MCF 10A (cell line): ENCODE measurements at regions not wholly inside any gene's neighbourhood (a gene's known extent, or its start where the extent isn't known, plus 50 kb on each side); places are given as distances from the start of the nearest gene placed in this dataset.

Source experiments
- BruUV-seq: library from RNA; stranded (reverse); fragments of 400-500 nt; replicated peaks from 2 replicates; lab custom pipeline; 2021; lab: Mats Ljungman, UMichigan
- CTCF ChIA-PET: fragments of 300-600 bp; sonication (Branson Sonifier 250); formaldehyde crosslinking; extraction: SDS; loops from one replicate; lab custom pipeline; 2021; ENCODE audit warnings: antibody characterized with exemption, inconsistent platforms; lab: Yijun Ruan, JAX
- POLR2A ChIA-PET: fragments of 300-600, 350-650 bp; sonication (Branson Sonifier 250); formaldehyde crosslinking; extraction: SDS; loops from one replicate; lab custom pipeline; 2020; ENCODE audit warnings: antibody characterized with exemption, inconsistent platforms; lab: Yijun Ruan, JAX
- DNase-seq: peaks from one replicate; pipeline ENCODE4 v3.0.0-alpha.2; 2018; ENCODE audit not compliant: unreplicated experiment
- H3K27ac Mint-ChIP-seq: one replicate; pipeline ENCODE4 v1.8.0; 2022; ENCODE audit warnings: mild to moderate bottlenecking, low read depth, mixed read lengths; ENCODE audit not compliant: unreplicated experiment
- H3K27me3 Mint-ChIP-seq: one replicate; pipeline ENCODE4 v1.8.0; 2022; ENCODE audit warnings: mixed read lengths; ENCODE audit not compliant: insufficient read depth, unreplicated experiment
- H3K36me3 Mint-ChIP-seq: one replicate; pipeline ENCODE4 v1.8.0; 2022; ENCODE audit warnings: mild to moderate bottlenecking, moderate library complexity, mixed read lengths; ENCODE audit not compliant: insufficient read depth, unreplicated experiment
- H3K4me1 Mint-ChIP-seq: one replicate; pipeline ENCODE4 v1.8.0; 2022; ENCODE audit warnings: mixed read lengths; ENCODE audit not compliant: insufficient read depth, unreplicated experiment
- H3K4me3 Mint-ChIP-seq: one replicate; pipeline ENCODE4 v1.8.0; 2022; ENCODE audit warnings: mild to moderate bottlenecking, moderate library complexity, mixed read lengths; ENCODE audit not compliant: unreplicated experiment
- H3K9me3 Mint-ChIP-seq: one replicate; pipeline ENCODE4 v1.8.0; 2022; ENCODE audit warnings: mixed read lengths; ENCODE audit not compliant: unreplicated experiment
- intact Hi-C: fragments of 100-400 bp; cut with micrococcal nuclease; formaldehyde crosslinking; loops from 2 replicates; pipeline ENCODE4 v1.14.1; 2022
- TF ChIP-seq, protein P1 (sequence below): fragments of 200-600 bp; IDR thresholded peaks from one replicate; pipeline ENCODE4 v1.8.0; 2022; ENCODE audit warnings: antibody characterized with exemption, mild to moderate bottlenecking; ENCODE audit not compliant: unreplicated experiment

DNA sequence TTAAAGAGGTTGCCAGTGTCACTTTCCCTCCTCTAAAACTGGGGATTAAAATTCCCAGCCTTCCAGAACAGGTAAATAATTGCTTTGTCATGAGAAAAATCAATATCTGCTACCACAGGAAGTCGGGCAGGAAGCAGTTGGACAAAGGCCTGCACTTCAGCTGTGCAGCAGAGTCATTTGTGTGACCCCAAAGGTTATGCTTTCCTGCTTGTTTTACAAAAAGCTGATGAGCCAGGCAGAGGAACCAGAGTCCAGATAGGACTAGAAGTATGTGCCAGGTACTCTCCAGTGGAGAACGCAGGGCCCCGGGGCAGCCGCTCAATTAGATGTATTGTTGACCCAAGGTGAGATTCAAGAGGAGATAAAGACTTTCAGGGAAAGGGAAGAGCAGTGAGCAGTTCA, 117.1 kb upstream of the FRMD6 start:
- Mint-ChIP-seq H3K27me3 (no peaks in the 10 kb centered on the region), H3K27ac (peak overlapping the region; percentile 91), H3K4me3 (peak overlapping the region; percentile 20), H3K4me1 (peaks cover 45% of the 10 kb centered on the region), H3K9me3 (no peaks in the 10 kb centered on the region), H3K36me3 (peaks cover 10% of the 10 kb centered on the region)
- no TSS peak for BruUV-seq
- intact Hi-C loops = loop anchor here (5.0 kb wide), 1 partner anchor 137 kb away; no protein-coding TSS in a partner anchor
- ChIA-PET POLR2A (interaction anchor here (0.6 to 6.0 kb wide), 17 partner anchors 9 to 294 kb away, joined by 3 to 124 read pairs (median 4); partner anchors contain the start of genes FRMD6 and TMX1), CTCF (interaction anchor here (0.7 to 0.9 kb wide), 2 partner anchors 23 to 252 kb away, joined by 3 read pairs; no protein-coding TSS in a partner anchor)
- DNase-seq = peak; percentile 51
- TF ChIP-seq, protein P1, sequence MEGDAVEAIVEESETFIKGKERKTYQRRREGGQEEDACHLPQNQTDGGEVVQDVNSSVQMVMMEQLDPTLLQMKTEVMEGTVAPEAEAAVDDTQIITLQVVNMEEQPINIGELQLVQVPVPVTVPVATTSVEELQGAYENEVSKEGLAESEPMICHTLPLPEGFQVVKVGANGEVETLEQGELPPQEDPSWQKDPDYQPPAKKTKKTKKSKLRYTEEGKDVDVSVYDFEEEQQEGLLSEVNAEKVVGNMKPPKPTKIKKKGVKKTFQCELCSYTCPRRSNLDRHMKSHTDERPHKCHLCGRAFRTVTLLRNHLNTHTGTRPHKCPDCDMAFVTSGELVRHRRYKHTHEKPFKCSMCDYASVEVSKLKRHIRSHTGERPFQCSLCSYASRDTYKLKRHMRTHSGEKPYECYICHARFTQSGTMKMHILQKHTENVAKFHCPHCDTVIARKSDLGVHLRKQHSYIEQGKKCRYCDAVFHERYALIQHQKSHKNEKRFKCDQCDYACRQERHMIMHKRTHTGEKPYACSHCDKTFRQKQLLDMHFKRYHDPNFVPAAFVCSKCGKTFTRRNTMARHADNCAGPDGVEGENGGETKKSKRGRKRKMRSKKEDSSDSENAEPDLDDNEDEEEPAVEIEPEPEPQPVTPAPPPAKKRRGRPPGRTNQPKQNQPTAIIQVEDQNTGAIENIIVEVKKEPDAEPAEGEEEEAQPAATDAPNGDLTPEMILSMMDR = no peak

DNA sequence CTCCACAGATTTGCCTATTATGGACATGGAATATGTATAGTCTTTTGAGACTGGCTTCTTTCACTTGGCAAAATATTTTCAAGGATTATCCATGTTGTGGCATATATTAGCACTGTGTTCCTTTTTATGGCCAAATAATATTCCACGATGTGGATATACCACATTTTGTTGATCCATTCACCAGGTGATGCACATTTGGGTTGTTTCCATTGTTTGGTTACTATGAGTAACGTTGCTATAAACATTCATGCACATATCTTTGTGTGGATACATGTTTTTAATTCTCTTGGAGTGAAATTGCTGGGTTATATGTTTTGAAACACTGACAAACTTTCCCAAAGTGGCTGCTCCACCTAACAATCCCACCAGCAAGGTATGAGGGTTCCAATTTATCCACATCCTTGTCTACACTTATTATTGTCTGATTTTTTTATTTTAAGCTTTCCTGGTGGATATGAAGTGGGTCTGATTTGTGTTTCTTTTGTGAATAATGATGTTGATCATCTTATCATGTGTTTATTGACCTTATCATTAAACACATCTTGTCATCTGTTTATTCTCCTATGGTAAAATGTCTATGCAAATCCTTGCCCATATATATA, 116.2 kb upstream of the FRMD6 start:
- no TSS peak for BruUV-seq
- TF ChIP-seq, protein P1 = no peak
- H3K9me3 Mint-ChIP-seq = no peaks in the 10 kb centered on the region

DNA sequence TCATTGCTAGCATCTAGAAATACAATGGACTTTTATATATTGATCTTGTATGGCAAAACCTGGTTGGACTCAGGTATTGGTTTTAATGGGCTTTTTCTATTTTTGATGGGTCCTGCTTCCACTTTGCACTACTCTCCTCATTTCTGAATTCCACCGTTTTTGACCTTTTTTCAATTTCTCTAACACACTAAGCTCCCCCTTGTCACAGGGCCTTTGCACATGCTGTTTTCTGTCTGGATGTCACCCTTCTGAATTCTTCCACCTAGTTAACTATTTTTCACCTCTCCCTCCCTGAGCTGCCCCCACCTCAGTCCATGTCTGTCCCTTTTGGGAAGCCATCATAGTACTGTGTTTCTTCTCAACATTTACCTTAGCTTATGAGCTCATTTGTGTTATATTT, 112.7 kb upstream of the FRMD6 start:
- H3K27ac Mint-ChIP-seq = peak overlapping the region; percentile 92
- no peaks in the 10 kb centered on the region for H3K9me3 Mint-ChIP-seq
- CTCF ChIA-PET = interaction anchor here (0.7 kb wide), 1 partner anchor 9 kb away, joined by 3 read pairs; no protein-coding TSS in a partner anchor
- peaks cover 10% of the 10 kb centered on the region for H3K36me3 Mint-ChIP-seq
- TF ChIP-seq, protein P1 = no peak
- intact Hi-C loops = no loop called here
- H3K4me1 Mint-ChIP-seq = peaks cover 57% of the 10 kb centered on the region
- no peak for DNase-seq
- H3K4me3 Mint-ChIP-seq = peak overlapping the region; percentile 49
- POLR2A ChIA-PET = interaction anchor here (0.6 to 6.0 kb wide), 9 partner anchors 8 to 241 kb away, joined by 3 to 41 read pairs (median 6); partner anchors contain the start of gene FRMD6
- no TSS peak for BruUV-seq
- H3K27me3 Mint-ChIP-seq = no peaks in the 10 kb centered on the region

More for the DNA sequence above, 116.2 kb upstream of the FRMD6 start:
- no peak overlapping the region for H3K4me3 Mint-ChIP-seq
- peak overlapping the region; percentile 91 for H3K27ac Mint-ChIP-seq
- H3K27me3 Mint-ChIP-seq = no peaks in the 10 kb centered on the region
- DNase-seq = no peak
- ChIA-PET CTCF (interaction anchor here (0.7 to 1.4 kb wide), 3 partner anchors 12 to 35 kb away, joined by 3 to 4 read pairs (median 3); no protein-coding TSS in a partner anchor), POLR2A (interaction anchor here (0.6 to 6.0 kb wide), 8 partner anchors 10 to 209 kb away, joined by 3 to 124 read pairs (median 16); no protein-coding TSS in a partner anchor)
- peaks cover 10% of the 10 kb centered on the region for H3K36me3 Mint-ChIP-seq
- peaks cover 54% of the 10 kb centered on the region for H3K4me1 Mint-ChIP-seq
- intact Hi-C loops = no loop called here

DNA sequence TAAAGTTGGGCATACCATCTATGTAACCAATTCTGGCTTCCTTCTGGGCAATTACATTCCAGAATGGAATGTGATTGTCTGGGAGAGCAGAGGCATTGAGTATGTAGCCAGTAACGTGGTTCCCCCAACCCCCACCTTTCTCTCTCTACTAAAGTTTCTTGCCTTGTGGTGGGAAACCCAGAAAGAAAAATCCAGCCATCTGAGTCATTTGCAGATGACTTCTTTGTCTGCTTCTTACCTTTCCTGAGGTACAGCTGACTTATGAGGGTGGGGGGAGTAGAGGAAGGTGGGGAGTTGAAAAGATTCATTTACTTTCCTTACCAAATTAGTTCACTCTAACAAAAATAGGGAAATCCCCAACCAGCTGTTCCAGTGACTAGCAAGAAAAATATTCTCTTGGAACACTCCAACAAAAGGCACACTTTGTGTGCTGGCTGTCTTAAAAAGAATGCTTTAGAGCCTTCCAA, 112.1 kb upstream of the FRMD6 start:
- Mint-ChIP-seq H3K9me3 (no peaks in the 10 kb centered on the region), H3K27me3 (no peaks in the 10 kb centered on the region), H3K4me3 (peak overlapping the region; percentile 49), H3K27ac (peak overlapping the region; percentile 92), H3K4me1 (peaks cover 52% of the 10 kb centered on the region), H3K36me3 (peaks cover 10% of the 10 kb centered on the region)
- ChIA-PET CTCF (interaction anchor here (0.7 kb wide), 1 partner anchor 10 kb away, joined by 3 read pairs; no protein-coding TSS in a partner anchor), POLR2A (interaction anchor here (0.6 to 6.0 kb wide), 9 partner anchors 13 to 241 kb away, joined by 3 to 41 read pairs (median 6); partner anchors contain the start of gene FRMD6)
- DNase-seq = peak; percentile 81
- TF ChIP-seq, protein P1 = no peak
- no TSS peak for BruUV-seq
- intact Hi-C loops = loop anchor here (10.0 kb wide), 1 partner anchor 235 kb away; no protein-coding TSS in a partner anchor
